ENCODE measurements at regions not wholly inside any gene's neighbourhood (a gene's known extent, or its start where the extent isn't known, plus 50 kb on each side); places are given as distances from the start of the nearest gene placed in this dataset.

GRCh38 chr12:24411948-24412347, 462.5 kb upstream of the SOX5 start:
- Histone ChIP-seq H3K4me3 (no peak overlapping the region), H3K4me1 (peaks cover 0 to 26% (median 4%) of the 10 kb centered on the region in 6 donors), H3K36me3 (no peaks in the 10 kb centered on the region), H3K9me3 (no peaks in the 10 kb centered on the region), H3K27ac (no peak overlapping the region), H3K27me3 (replicated peaks in 1 of 7) (no peaks in the 10 kb centered on the region)
- 94 to 99% (median 97%) methylated on average over 8 of the region's 8 CpGs for WGBS, 5 donors
- intact Hi-C loops (cut with DNase I; ENCODE audit: low total_unique reads), result no loop called here
- TF ChIP-seq POLR2AphosphoS5 (IDR thresholded peaks at IDR 0.05) (no peak), POLR2A (IDR thresholded peaks at IDR 0.05) (no peak)
- TF ChIP-seq, protein P1, sequence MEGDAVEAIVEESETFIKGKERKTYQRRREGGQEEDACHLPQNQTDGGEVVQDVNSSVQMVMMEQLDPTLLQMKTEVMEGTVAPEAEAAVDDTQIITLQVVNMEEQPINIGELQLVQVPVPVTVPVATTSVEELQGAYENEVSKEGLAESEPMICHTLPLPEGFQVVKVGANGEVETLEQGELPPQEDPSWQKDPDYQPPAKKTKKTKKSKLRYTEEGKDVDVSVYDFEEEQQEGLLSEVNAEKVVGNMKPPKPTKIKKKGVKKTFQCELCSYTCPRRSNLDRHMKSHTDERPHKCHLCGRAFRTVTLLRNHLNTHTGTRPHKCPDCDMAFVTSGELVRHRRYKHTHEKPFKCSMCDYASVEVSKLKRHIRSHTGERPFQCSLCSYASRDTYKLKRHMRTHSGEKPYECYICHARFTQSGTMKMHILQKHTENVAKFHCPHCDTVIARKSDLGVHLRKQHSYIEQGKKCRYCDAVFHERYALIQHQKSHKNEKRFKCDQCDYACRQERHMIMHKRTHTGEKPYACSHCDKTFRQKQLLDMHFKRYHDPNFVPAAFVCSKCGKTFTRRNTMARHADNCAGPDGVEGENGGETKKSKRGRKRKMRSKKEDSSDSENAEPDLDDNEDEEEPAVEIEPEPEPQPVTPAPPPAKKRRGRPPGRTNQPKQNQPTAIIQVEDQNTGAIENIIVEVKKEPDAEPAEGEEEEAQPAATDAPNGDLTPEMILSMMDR (IDR thresholded peaks at IDR 0.05 in 8 of 11, conservative IDR thresholded peaks at IDR 0.05 in 3 of 11), result no peak
- no peak for DNase-seq

GRCh38 chr12:24409868-24410267, 460.4 kb upstream of the SOX5 start:
- intact Hi-C loops (cut with DNase I; ENCODE audit: low total_unique reads), result no loop called here
- 87 to 90% (median 87%) methylated on average over 5 of the region's 5 CpGs for WGBS, 5 donors
- TF ChIP-seq POLR2A (IDR thresholded peaks at IDR 0.05), result no peak
- no peak for DNase-seq
- H3K9me3 ChIP-seq, result no peaks in the 10 kb centered on the region
- H3K27ac ChIP-seq, result no peak overlapping the region
- no peaks in the 10 kb centered on the region for H3K27me3 ChIP-seq (replicated peaks in 1 of 7)
- H3K4me1 ChIP-seq, result peaks cover 0 to 16% (median 2%) of the 10 kb centered on the region in 6 donors
- no peak overlapping the region for H3K4me3 ChIP-seq
- H3K36me3 ChIP-seq, result no peaks in the 10 kb centered on the region

DNA sequence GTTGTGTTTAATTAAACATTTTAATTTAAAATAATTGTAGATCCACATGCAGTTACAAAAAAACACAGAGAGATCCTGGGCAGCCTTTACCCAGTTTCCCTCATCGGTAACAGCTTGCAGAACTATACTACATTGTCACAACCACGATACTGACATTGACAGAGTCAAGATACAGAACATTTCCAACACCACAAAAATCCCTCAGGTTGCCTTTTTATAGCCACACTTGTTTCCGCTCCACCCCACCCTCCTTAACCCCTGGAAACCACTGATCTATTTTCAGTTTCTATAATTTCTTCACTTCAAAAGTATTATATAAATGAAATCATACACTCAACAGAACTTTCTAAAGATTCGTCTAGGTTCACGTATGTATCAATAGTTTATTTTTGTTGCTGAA, 458.8 kb upstream of the SOX5 start:
- Histone ChIP-seq H3K27me3 (replicated peaks in 1 of 7) (no peaks in the 10 kb centered on the region), H3K4me1 (peaks cover 0 to 9% (median 0%) of the 10 kb centered on the region in 6 donors), H3K9me3 (no peaks in the 10 kb centered on the region), H3K27ac (no peak overlapping the region), H3K4me3 (no peak overlapping the region), H3K36me3 (no peaks in the 10 kb centered on the region)
- WGBS, 5 donors, result 35 to 57% (median 41%) methylated on average over 5 of the region's 5 CpGs
- no peak for DNase-seq
- intact Hi-C loops (cut with DNase I; ENCODE audit: low total_unique reads), result no loop called here
- no peak for TF ChIP-seq POLR2A (IDR thresholded peaks at IDR 0.05)
- TF ChIP-seq POLR2AphosphoS5 (IDR thresholded peaks at IDR 0.05), result no peak
- TF ChIP-seq, protein P1 (IDR thresholded peaks at IDR 0.05 in 8 of 11, conservative IDR thresholded peaks at IDR 0.05 in 3 of 11), result no peak

DNA sequence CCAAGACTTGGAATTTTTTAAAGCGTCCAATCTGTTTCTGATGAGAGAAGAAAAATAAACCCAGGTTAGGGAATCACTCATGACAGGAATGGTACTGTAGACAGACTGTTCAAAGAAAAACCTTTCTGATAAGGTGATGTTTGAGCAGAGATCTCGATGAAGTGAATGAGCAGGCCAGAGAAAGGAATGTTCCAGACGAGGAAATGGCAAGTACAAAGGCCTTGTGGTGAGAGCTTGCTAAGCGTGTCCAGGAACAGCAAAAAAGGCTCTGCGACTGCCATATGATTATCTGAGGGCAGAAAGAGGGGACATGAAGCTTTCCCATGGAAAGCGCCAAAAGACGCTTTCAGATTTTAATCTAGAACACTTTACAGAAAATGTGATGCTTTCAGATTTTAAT, 458.4 kb upstream of the SOX5 start:
- peaks cover 0 to 9% (median 0%) of the 10 kb centered on the region in 6 donors for H3K4me1 ChIP-seq
- no peak for DNase-seq
- no peak overlapping the region for H3K27ac ChIP-seq
- H3K36me3 ChIP-seq, result no peaks in the 10 kb centered on the region
- no peaks in the 10 kb centered on the region for H3K9me3 ChIP-seq
- no peak overlapping the region for H3K4me3 ChIP-seq
- intact Hi-C loops (cut with DNase I; ENCODE audit: low total_unique reads), result no loop called here
- H3K27me3 ChIP-seq (replicated peaks in 1 of 7), result no peaks in the 10 kb centered on the region
- 54 to 77% (median 69%) methylated on average over 7 of the region's 7 CpGs for WGBS, 5 donors
- TF ChIP-seq, protein P1 (IDR thresholded peaks at IDR 0.05 in 8 of 11, conservative IDR thresholded peaks at IDR 0.05 in 3 of 11), result no peak
- TF ChIP-seq POLR2AphosphoS5 (IDR thresholded peaks at IDR 0.05) (no peak), POLR2A (IDR thresholded peaks at IDR 0.05) (no peak)

All from spleen (tissue), 11 donors.